ENCODE measurements at regions not wholly inside any gene's neighbourhood (a gene's known extent, or its start where the extent isn't known, plus 50 kb on each side); places are given as distances from the start of the nearest gene placed in this dataset.

DNA sequence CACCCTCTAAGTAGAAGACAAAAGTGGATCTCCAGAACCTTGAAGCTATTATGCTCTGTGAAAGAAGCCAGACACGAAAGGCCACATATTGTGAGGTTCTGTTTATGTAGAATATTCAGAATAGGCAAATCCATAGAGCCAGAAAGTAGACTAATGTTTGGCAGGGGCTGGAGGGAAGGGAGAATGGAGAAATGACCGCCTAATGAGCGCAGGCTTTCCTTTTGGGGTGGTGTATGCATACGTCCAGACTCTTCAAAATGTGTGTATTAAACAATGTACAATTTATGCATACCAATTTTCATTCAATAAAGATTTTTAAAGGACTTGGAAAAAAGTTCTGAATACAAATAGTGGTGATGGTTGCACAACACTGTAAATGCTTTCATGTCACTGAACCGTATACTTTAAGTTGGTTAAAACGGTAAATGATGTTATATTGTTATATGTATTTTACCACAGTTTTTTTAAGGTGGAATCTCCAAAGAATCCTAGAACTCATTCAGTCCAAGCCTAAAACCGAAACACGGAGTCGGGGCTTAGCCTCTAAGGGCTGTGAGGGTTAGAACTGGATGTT lies 397.4 kb downstream of the SOX9 start:
- Histone ChIP-seq H3K27me3 (ENCODE audit: control insufficient read depth, insufficient read depth, low read length) (no peaks in the 10 kb centered on the region), H3K9me3 (ENCODE audit: control insufficient read depth, insufficient read depth, low read length) (no peaks in the 10 kb centered on the region), H3K4me3 (ENCODE audit: low read depth, low read length) (no peak overlapping the region), H3K27ac (ENCODE audit: low read depth, low read length) (peak overlapping the region; percentile 87), H3K4me1 (ENCODE audit: control insufficient read depth, insufficient read depth, low read length) (peaks cover 68% of the 10 kb centered on the region), H3K36me3 (ENCODE audit: control insufficient read depth, insufficient read depth, low read length) (no peaks in the 10 kb centered on the region)
- DNase-seq (ENCODE audit: low read depth in 4 of 6, low spot score in 6 of 6): no peak
- WGBS (ENCODE audit: insufficient coverage): 14% methylated on average over 1 of the region's 9 CpGs

DNA sequence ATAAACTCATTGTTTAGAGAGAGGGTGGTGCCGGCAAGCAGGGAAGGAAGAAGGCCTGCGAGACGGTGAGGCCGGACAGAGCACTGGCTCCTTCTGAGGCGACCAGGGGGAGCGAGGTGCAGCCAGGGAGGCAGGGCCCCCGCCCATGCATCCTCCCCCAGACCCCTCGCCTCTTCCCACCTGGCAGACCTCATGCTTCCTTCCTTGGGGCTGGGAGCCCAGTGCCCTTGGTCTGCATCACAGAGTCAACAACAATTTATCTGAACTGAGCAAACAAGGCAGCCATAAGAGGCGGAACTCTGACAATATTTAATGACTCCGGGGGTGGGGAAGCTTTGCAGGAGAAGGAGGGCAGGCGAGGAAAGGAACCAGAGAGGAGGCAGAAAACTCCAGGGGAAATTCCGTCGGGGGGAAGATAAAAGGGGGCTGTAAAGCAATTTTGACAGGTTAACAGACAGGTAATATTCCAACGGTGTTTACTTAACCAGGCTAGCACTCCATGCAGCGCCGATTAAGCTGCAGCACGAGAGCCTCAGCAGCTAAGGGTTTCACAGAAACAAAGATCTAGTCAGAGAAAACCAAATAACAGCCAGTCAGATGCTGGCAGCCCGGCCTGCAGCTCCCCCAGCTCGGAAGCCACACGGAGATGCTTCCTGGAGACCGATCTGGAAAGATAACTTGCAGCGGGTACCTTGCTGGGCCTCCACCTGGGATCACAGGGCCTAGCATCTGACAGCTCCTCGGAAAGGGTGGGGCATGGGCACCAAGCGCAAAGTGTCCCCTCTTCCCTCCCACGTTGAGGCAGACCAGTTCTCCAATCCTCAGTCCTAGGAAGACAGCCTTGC lies 398.2 kb downstream of the SOX9 start:
- H3K27me3 ChIP-seq (ENCODE audit: control insufficient read depth, insufficient read depth, low read length): no peaks in the 10 kb centered on the region
- DNase-seq (ENCODE audit: low read depth in 4 of 6, low spot score in 6 of 6): peak in 2 of 6 donors; percentile 69
- H3K9me3 ChIP-seq (ENCODE audit: control insufficient read depth, insufficient read depth, low read length): no peaks in the 10 kb centered on the region
- H3K4me1 ChIP-seq (ENCODE audit: control insufficient read depth, insufficient read depth, low read length): peaks cover 67% of the 10 kb centered on the region
- no peak overlapping the region for H3K4me3 ChIP-seq (ENCODE audit: low read depth, low read length)
- 20% methylated on average over 23 of the region's 25 CpGs for WGBS (ENCODE audit: insufficient coverage)
- H3K27ac ChIP-seq (ENCODE audit: low read depth, low read length): peak overlapping the region; percentile 87
- no peaks in the 10 kb centered on the region for H3K36me3 ChIP-seq (ENCODE audit: control insufficient read depth, insufficient read depth, low read length)

DNA sequence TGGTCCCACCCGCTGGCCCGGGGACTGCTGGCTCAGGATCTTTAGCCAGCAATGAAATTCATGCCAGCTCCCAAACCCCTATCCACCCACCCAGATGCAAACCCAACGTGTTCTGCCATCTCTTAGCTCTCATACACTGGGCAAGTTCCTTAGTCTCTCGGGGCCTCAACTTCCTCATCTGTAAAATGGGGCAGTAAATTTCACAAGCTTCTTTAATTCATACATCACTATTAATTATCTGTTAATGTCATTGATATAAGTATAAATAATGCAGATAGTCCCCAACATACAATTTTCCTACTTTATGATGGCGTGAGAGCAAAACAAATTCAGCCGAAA lies 398.7 kb downstream of the SOX9 start:
- DNase-seq (ENCODE audit: low read depth in 4 of 6, low spot score in 6 of 6): no peak
- H3K27me3 ChIP-seq (ENCODE audit: control insufficient read depth, insufficient read depth, low read length): no peaks in the 10 kb centered on the region
- WGBS (ENCODE audit: insufficient coverage): 46% methylated on average over 2 of the region's 6 CpGs
- H3K4me3 ChIP-seq (ENCODE audit: low read depth, low read length): no peak overlapping the region
- H3K9me3 ChIP-seq (ENCODE audit: control insufficient read depth, insufficient read depth, low read length): no peaks in the 10 kb centered on the region
- H3K36me3 ChIP-seq (ENCODE audit: control insufficient read depth, insufficient read depth, low read length): no peaks in the 10 kb centered on the region
- H3K27ac ChIP-seq (ENCODE audit: low read depth, low read length): peak overlapping the region; percentile 87
- peaks cover 62% of the 10 kb centered on the region for H3K4me1 ChIP-seq (ENCODE audit: control insufficient read depth, insufficient read depth, low read length)

DNA sequence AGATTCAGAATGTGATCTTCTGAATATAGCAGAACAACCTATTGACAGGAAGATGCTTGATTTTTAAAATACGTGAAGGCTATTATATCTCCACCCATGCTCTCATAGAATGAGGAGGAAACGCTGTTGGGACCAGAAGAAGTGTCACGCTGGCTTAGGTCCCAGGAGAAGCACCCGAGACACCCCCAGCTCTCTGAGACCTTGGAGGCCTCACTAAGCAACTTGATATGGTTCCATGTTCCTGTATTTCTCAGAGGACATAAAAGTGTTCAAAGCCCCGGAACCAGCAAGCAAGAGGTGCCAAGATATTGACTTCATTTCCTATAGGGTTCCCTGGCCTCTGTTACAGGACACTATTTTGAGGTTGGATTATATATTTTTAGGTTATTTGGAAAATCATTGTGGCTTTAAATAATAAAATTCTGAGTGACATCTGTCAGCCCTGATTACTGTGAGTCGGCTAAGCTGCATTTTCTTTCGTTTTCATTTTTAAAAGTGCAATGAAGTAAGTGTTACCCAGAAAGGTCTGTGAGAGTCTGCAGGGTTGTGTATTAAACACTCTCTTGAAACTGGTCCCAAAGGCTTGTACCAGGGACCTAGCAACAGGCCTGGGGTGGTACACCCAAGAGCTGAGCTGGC lies 400.0 kb downstream of the SOX9 start:
- WGBS (ENCODE audit: insufficient coverage): 52% methylated on average over 2 of the region's 7 CpGs
- no peak overlapping the region for H3K4me3 ChIP-seq (ENCODE audit: low read depth, low read length)
- H3K9me3 ChIP-seq (ENCODE audit: control insufficient read depth, insufficient read depth, low read length): no peaks in the 10 kb centered on the region
- H3K27ac ChIP-seq (ENCODE audit: low read depth, low read length): peak overlapping the region; percentile 22
- no peaks in the 10 kb centered on the region for H3K36me3 ChIP-seq (ENCODE audit: control insufficient read depth, insufficient read depth, low read length)
- peak in 1 of 6 donors; percentile 53 for DNase-seq (ENCODE audit: low read depth in 4 of 6, low spot score in 6 of 6)
- no peaks in the 10 kb centered on the region for H3K27me3 ChIP-seq (ENCODE audit: control insufficient read depth, insufficient read depth, low read length)
- peaks cover 55% of the 10 kb centered on the region for H3K4me1 ChIP-seq (ENCODE audit: control insufficient read depth, insufficient read depth, low read length)

DNA sequence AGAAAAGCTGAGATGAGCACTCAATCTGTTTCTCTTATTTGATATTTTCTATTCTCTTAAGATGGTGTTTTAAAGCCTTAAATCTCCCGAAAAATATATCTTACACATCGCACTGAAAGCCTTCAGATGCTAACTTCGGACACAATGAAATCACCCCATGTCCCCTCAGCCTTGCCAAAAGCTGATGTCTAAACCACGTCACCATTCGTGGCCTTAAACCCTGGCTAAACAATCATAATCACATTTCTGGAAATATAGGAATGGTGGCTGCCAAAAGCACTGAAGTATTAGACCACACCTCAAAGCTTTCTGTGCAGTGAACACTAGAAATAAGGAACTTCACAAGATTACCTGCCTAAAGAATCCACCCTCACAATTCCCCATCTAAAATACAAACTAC lies 402.7 kb downstream of the SOX9 start:
- 82% methylated on average over 2 of the region's 5 CpGs for WGBS (ENCODE audit: insufficient coverage)
- Histone ChIP-seq H3K36me3 (ENCODE audit: control insufficient read depth, insufficient read depth, low read length) (no peaks in the 10 kb centered on the region), H3K9me3 (ENCODE audit: control insufficient read depth, insufficient read depth, low read length) (no peaks in the 10 kb centered on the region), H3K4me1 (ENCODE audit: control insufficient read depth, insufficient read depth, low read length) (peaks cover 49% of the 10 kb centered on the region), H3K27me3 (ENCODE audit: control insufficient read depth, insufficient read depth, low read length) (no peaks in the 10 kb centered on the region), H3K27ac (ENCODE audit: low read depth, low read length) (no peak overlapping the region), H3K4me3 (ENCODE audit: low read depth, low read length) (no peak overlapping the region)
- DNase-seq (ENCODE audit: low read depth in 4 of 6, low spot score in 6 of 6): no peak

DNA sequence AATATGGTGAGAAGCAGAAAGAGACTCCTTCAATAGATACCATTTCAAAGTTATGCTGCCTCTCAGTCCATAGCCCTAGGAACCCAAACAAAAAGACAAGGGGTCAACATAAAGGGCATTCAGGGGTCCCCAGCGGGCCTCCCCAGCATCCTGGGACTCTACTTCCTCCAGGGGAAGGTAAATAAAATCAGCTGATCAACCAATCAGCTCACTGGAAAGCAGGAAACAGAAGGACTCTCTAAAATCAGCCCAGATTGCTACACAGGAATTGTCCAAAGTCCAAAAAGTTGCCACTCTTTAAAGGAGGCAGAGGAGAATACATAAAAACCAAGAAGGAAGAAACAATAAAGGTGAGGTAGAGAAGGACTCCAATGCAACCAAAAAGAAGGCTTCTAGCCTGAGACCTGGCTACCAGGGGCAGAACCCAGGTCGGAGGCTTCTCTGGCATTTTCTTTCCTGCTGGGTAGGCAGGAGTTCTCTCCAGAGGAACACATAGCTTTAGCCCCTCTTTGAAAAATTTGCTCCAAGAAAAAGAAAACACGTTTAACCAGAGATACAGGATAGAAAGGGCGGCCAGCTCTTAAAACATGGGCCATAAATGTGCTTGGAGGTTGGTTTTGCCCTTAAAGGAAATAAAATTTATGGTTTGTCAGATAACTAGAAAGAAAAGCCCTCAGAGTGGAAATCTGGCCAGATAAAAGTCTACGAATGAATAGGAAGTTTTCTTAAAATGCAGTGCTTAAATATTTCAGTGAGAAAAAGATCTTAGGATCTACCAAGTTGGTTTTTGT lies 404.6 kb downstream of the SOX9 start:
- Histone ChIP-seq H3K27ac (ENCODE audit: low read depth, low read length) (peak overlapping the region; percentile 67), H3K27me3 (ENCODE audit: control insufficient read depth, insufficient read depth, low read length) (no peaks in the 10 kb centered on the region), H3K36me3 (ENCODE audit: control insufficient read depth, insufficient read depth, low read length) (no peaks in the 10 kb centered on the region), H3K4me3 (ENCODE audit: low read depth, low read length) (no peak overlapping the region), H3K9me3 (ENCODE audit: control insufficient read depth, insufficient read depth, low read length) (no peaks in the 10 kb centered on the region), H3K4me1 (ENCODE audit: control insufficient read depth, insufficient read depth, low read length) (peaks cover 39% of the 10 kb centered on the region)
- DNase-seq (ENCODE audit: low read depth in 4 of 6, low spot score in 6 of 6): peak in 2 of 6 donors; percentile 25 to 33
- 71% methylated on average over 1 of the region's 5 CpGs for WGBS (ENCODE audit: insufficient coverage)

DNA sequence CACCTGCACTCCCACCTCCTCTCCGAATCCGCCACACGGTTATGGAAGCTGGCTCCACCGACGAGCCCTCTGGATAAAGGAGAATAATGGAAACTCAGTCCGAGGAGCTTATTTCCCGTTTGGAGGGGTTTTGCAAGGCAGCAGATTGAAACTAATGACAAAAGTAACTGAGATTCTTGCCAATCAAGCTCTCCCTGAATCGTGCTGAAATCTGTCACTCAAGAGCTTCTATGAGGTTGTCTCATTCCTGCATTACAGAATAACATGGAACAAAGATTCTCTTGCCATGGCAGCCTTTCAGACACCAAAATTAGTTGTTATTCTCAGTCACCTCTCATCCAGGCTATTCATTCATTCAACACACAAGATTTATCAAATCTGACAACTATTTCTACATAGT lies 405.9 kb downstream of the SOX9 start:
- no peaks in the 10 kb centered on the region for H3K9me3 ChIP-seq (ENCODE audit: control insufficient read depth, insufficient read depth, low read length)
- WGBS (ENCODE audit: insufficient coverage): 47% methylated on average over 4 of the region's 8 CpGs
- no peaks in the 10 kb centered on the region for H3K27me3 ChIP-seq (ENCODE audit: control insufficient read depth, insufficient read depth, low read length)
- DNase-seq (ENCODE audit: low read depth in 4 of 6, low spot score in 6 of 6): no peak
- peaks cover 38% of the 10 kb centered on the region for H3K4me1 ChIP-seq (ENCODE audit: control insufficient read depth, insufficient read depth, low read length)
- no peak overlapping the region for H3K4me3 ChIP-seq (ENCODE audit: low read depth, low read length)
- H3K27ac ChIP-seq (ENCODE audit: low read depth, low read length): no peak overlapping the region
- no peaks in the 10 kb centered on the region for H3K36me3 ChIP-seq (ENCODE audit: control insufficient read depth, insufficient read depth, low read length)

DNA sequence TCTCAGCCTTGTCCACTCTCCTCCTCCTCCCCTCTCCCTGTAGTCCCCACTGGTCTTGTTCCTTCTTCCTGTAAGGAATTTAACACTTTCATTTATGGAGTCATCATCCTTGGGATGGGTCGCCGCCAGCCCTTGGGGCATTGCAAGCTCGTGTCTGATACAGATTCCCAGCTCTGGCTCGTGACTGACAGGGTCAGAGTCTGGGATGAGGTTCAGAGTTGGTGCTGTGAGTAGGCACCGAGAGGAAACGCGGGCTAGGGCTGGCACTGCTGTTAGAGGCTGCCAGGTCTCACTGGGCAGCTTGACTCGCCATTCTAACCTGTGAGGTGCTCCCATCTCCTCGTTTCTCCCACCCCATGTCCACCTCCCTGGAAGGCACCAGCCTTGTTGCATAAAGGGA lies 407.0 kb downstream of the SOX9 start:
- no peak overlapping the region for H3K4me3 ChIP-seq (ENCODE audit: low read depth, low read length)

DNA sequence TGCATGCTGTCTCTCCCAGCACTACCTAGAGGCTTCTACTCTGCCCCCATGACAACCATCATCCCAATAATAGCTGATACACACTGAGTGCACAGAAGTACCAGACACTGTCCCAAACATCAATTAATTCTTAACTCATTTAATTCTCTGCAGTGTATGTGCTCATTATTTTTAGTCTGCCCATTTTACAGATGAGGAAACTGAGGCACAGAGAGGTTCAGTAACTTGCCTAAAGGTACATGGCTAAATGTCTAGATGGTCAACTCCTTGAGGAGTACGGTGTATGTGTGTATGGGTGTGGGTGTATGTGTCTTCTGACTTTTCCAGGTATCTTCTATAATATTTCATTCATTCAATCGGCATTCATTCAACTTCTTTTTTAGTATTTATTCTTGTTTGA lies 407.9 kb downstream of the SOX9 start:
- H3K4me3 ChIP-seq (ENCODE audit: low read depth, low read length): no peak overlapping the region
- no peak for DNase-seq (ENCODE audit: low read depth in 4 of 6, low spot score in 6 of 6)
- no peaks in the 10 kb centered on the region for H3K27me3 ChIP-seq (ENCODE audit: control insufficient read depth, insufficient read depth, low read length)
- peaks cover 38% of the 10 kb centered on the region for H3K4me1 ChIP-seq (ENCODE audit: control insufficient read depth, insufficient read depth, low read length)
- WGBS (ENCODE audit: insufficient coverage): no CpG with 5 or more reads among the region's 2 CpGs
- no peak overlapping the region for H3K27ac ChIP-seq (ENCODE audit: low read depth, low read length)
- no peaks in the 10 kb centered on the region for H3K36me3 ChIP-seq (ENCODE audit: control insufficient read depth, insufficient read depth, low read length)
- H3K9me3 ChIP-seq (ENCODE audit: control insufficient read depth, insufficient read depth, low read length): no peaks in the 10 kb centered on the region

More for the DNA sequence above, 407.0 kb downstream of the SOX9 start:
- no peak for DNase-seq (ENCODE audit: low read depth in 4 of 6, low spot score in 6 of 6)
- peaks cover 38% of the 10 kb centered on the region for H3K4me1 ChIP-seq (ENCODE audit: control insufficient read depth, insufficient read depth, low read length)
- no peaks in the 10 kb centered on the region for H3K9me3 ChIP-seq (ENCODE audit: control insufficient read depth, insufficient read depth, low read length)
- no peaks in the 10 kb centered on the region for H3K27me3 ChIP-seq (ENCODE audit: control insufficient read depth, insufficient read depth, low read length)
- H3K36me3 ChIP-seq (ENCODE audit: control insufficient read depth, insufficient read depth, low read length): no peaks in the 10 kb centered on the region
- H3K27ac ChIP-seq (ENCODE audit: low read depth, low read length): no peak overlapping the region
- WGBS (ENCODE audit: insufficient coverage): 70% methylated on average over 9 of the region's 9 CpGs
